ENCODE measurements at regions not wholly inside any gene's neighbourhood (a gene's known extent, or its start where the extent isn't known, plus 50 kb on each side); places are given as distances from the start of the nearest gene placed in this dataset.

DNA sequence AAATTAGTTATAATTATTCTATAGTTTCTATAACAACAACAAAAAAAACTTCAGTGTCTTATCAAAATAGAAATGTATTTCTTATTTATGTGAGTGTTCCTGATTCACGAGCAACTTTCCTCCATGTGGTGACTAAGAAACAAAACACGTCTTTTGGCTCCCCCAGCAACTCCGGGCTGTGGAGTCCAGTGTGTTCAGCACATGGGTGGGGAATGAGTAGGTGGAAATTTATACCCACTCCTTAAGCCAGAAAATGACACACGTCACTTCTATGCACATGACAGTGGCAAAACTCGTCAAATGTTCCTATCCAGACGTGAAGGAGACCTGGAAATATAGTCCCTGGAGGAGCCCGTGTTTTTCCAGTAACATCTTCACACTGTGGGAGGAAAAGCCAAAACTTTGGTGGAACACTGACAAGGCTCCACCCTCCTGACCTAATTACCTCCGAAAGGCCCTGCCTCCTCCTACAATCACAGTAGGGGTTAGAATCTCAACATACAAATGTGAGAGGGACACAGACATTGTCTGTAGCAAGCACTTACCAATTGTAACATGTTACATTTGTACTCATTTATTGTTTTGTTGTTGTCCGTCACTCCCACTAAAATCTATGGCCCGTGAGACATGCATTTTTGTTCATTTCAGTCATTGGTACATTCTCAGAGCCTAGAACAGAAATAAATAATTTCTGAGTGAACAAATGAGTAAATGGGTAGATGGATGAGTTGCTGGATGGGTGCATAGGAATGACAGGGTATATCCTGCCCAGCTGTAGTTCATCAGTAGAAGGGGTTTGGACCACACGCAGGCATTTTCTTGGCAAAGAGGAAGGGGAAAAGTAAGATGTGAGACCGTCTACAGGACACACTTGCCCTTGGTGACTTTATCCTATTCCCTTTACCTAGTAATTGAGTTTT lies 605.8 kb upstream of the TENM3 start:
- DNase-seq (no peak), ATAC-seq (ENCODE audit: insufficient read depth, low FRiP score) (no peak)
- TF ChIP-seq, protein P1, sequence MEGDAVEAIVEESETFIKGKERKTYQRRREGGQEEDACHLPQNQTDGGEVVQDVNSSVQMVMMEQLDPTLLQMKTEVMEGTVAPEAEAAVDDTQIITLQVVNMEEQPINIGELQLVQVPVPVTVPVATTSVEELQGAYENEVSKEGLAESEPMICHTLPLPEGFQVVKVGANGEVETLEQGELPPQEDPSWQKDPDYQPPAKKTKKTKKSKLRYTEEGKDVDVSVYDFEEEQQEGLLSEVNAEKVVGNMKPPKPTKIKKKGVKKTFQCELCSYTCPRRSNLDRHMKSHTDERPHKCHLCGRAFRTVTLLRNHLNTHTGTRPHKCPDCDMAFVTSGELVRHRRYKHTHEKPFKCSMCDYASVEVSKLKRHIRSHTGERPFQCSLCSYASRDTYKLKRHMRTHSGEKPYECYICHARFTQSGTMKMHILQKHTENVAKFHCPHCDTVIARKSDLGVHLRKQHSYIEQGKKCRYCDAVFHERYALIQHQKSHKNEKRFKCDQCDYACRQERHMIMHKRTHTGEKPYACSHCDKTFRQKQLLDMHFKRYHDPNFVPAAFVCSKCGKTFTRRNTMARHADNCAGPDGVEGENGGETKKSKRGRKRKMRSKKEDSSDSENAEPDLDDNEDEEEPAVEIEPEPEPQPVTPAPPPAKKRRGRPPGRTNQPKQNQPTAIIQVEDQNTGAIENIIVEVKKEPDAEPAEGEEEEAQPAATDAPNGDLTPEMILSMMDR (IDR thresholded peaks at IDR 0.05; ENCODE audit: control extremely low read depth, extremely low read depth) = no peak
- Histone ChIP-seq H3K4me3 (no peak overlapping the region), H3K9ac (ENCODE audit: insufficient read depth in 1 of 2, low read length in 2 of 2) (no peak overlapping the region), H3K36me3 (ENCODE audit: control insufficient read depth in 4 of 4, insufficient read depth in 4 of 4, low read length in 4 of 4) (no peaks in the 10 kb centered on the region), H3K27ac (ENCODE audit: low read depth in 1 of 2, low read length in 1 of 2) (no peak overlapping the region), H3K9me3 (ENCODE audit: control insufficient read depth in 4 of 4, insufficient read depth in 3 of 4, low read length in 3 of 4) (peaks cover 0 to 3% (median 0%) of the 10 kb centered on the region in 4 donors), H3K4me1 (ENCODE audit: control insufficient read depth in 5 of 5, insufficient read depth in 5 of 5, low read length in 5 of 5) (no peaks in the 10 kb centered on the region), H3K27me3 (ENCODE audit: control insufficient read depth in 3 of 3, insufficient read depth in 3 of 3, low read length in 2 of 3) (no peaks in the 10 kb centered on the region)
- WGBS, 2 donors = 80 to 84% methylated on average over 12 of the region's 12 CpGs

DNA sequence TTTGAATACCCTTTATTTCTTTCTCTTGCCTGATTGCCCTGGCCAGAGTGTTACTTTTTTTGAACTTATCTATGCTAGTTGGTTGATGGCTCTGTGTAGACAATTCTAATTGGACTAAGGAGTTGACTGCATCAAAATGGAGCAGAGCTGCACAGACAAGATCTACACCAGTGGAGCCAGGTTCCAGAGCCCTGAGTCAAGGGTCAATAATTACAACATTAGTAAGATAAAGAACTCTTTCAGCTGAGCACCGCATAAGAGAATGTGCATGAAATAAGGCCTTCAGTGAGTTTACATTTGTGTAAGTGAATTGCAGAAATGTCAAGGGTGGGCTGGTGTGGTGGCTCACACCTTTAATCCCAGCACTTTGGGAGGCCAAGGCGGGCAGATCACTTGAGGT lies 599.7 kb upstream of the TENM3 start:
- H3K36me3 ChIP-seq (ENCODE audit: control insufficient read depth in 4 of 4, insufficient read depth in 4 of 4, low read length in 4 of 4) = no peaks in the 10 kb centered on the region
- H3K4me3 ChIP-seq = no peak overlapping the region
- ATAC-seq (ENCODE audit: insufficient read depth, low FRiP score) (no peak), DNase-seq (no peak)
- TF ChIP-seq, protein P1 (IDR thresholded peaks at IDR 0.05; ENCODE audit: control extremely low read depth, extremely low read depth) = no peak
- H3K4me1 ChIP-seq (ENCODE audit: control insufficient read depth in 5 of 5, insufficient read depth in 5 of 5, low read length in 5 of 5) = no peaks in the 10 kb centered on the region
- H3K9me3 ChIP-seq (ENCODE audit: control insufficient read depth in 4 of 4, insufficient read depth in 3 of 4, low read length in 3 of 4) = peaks cover 0 to 3% (median 0%) of the 10 kb centered on the region in 4 donors
- H3K9ac ChIP-seq (ENCODE audit: insufficient read depth in 1 of 2, low read length in 2 of 2) = no peak overlapping the region
- H3K27me3 ChIP-seq (ENCODE audit: control insufficient read depth in 3 of 3, insufficient read depth in 3 of 3, low read length in 2 of 3) = no peaks in the 10 kb centered on the region
- H3K27ac ChIP-seq (ENCODE audit: low read depth in 1 of 2, low read length in 1 of 2) = no peak overlapping the region
- WGBS, 2 donors = 88 to 90% methylated on average over 2 of the region's 2 CpGs

DNA sequence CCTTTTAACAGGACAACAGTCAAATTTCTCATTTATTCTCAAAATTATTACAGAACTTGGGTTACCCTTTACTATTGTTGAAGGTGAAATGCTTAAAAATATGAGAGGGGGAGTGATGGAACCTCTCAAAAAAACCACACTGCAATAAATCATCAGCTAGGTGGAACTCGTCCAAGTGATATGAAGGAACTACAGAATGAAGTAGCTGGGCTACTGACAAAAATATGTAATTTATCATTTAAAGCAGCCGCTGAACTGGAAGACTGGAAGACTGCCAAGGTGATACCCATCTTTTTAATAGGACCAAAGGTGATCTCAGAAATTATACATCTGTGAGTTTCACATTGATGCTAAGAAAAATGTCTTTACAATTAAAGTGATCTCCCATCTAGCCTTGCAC lies 597.7 kb upstream of the TENM3 start:
- ATAC-seq (ENCODE audit: insufficient read depth, low FRiP score) (no peak), DNase-seq (no peak)
- Histone ChIP-seq H3K9me3 (ENCODE audit: control insufficient read depth in 4 of 4, insufficient read depth in 3 of 4, low read length in 3 of 4) (peaks cover 0 to 2% (median 0%) of the 10 kb centered on the region in 4 donors), H3K36me3 (ENCODE audit: control insufficient read depth in 4 of 4, insufficient read depth in 4 of 4, low read length in 4 of 4) (no peaks in the 10 kb centered on the region), H3K9ac (ENCODE audit: insufficient read depth in 1 of 2, low read length in 2 of 2) (no peak overlapping the region), H3K4me3 (no peak overlapping the region), H3K27me3 (ENCODE audit: control insufficient read depth in 3 of 3, insufficient read depth in 3 of 3, low read length in 2 of 3) (no peaks in the 10 kb centered on the region), H3K27ac (ENCODE audit: low read depth in 1 of 2, low read length in 1 of 2) (no peak overlapping the region), H3K4me1 (ENCODE audit: control insufficient read depth in 5 of 5, insufficient read depth in 5 of 5, low read length in 5 of 5) (no peaks in the 10 kb centered on the region)
- TF ChIP-seq, protein P1 (IDR thresholded peaks at IDR 0.05; ENCODE audit: control extremely low read depth, extremely low read depth) = no peak
- 30 to 33% methylated on average over 2 of the region's 2 CpGs for WGBS, 2 donors
